Epithelial cell of esophagus (primary cell): ENCODE measurements at regions not wholly inside any gene's neighbourhood (a gene's known extent, or its start where the extent isn't known, plus 50 kb on each side); places are given as distances from the start of the nearest gene placed in this dataset.

Experiments used
- DNase-seq: peaks from one replicate; pipeline ENCODE4 v3.0.0; 2010; ENCODE audit warnings: low read depth
- H3K4me3 ChIP-seq: 2 replicates; pipeline ENCODE4 v1.5.1; 2011; ENCODE audit warnings: mild to moderate bottlenecking, low read length, control low read depth
- CTCF ChIP-seq: IDR thresholded peaks from 2 replicates; pipeline ENCODE4 v1.5.1; 2011; ENCODE audit warnings: low read depth, mild to moderate bottlenecking, low read length, control low read depth, inconsistent platforms; ENCODE audit not compliant: insufficient read depth; ENCODE audit errors: missing control alignments

GRCh38 chr21:25362375-25363267, 244.7 kb downstream of the MRPL39 start:
- no peak overlapping the region for H3K4me3 ChIP-seq
- DNase-seq: no peak
- TF ChIP-seq CTCF: no peak

- H3K4me3 ChIP-seq: no peak overlapping the region
- TF ChIP-seq CTCF: no peak
- DNase-seq: no peak
Measured at GRCh38 chr21:25361765-25362164, 245.5 kb downstream of the MRPL39 start.

- no peak for TF ChIP-seq CTCF
- H3K4me3 ChIP-seq: no peak overlapping the region
- DNase-seq: no peak
Measured at GRCh38 chr21:25361097-25361496, 246.2 kb downstream of the MRPL39 start.

- peak; percentile 34 for TF ChIP-seq CTCF
- no peak overlapping the region for H3K4me3 ChIP-seq
- no peak for DNase-seq
Measured at GRCh38 chr21:25360593-25360992, 246.7 kb downstream of the MRPL39 start.

GRCh38 chr21:25359724-25360123, 247.6 kb downstream of the MRPL39 start:
- no peak for DNase-seq
- TF ChIP-seq CTCF: no peak
- H3K4me3 ChIP-seq: no peak overlapping the region

- peak; percentile 25 for DNase-seq
- peak; percentile 54 for TF ChIP-seq CTCF
- H3K4me3 ChIP-seq: no peak overlapping the region
Measured at GRCh38 chr21:25350056-25350455, 257.2 kb downstream of the MRPL39 start.

- TF ChIP-seq CTCF: no peak
- H3K4me3 ChIP-seq: no peak overlapping the region
- DNase-seq: no peak
Measured at GRCh38 chr21:25343774-25344545, 263.3 kb downstream of the MRPL39 start.
